HG03354 (cell line): ENCODE measurements at regions not wholly inside any gene's neighbourhood (a gene's known extent, or its start where the extent isn't known, plus 50 kb on each side); places are given as distances from the start of the nearest gene placed in this dataset.

Source experiments
- ATAC-seq: cut with Tn5 transposase; IDR thresholded peaks from one replicate; pipeline ENCODE4 v1.9.1; 2021; ENCODE audit warnings: mild to moderate bottlenecking; ENCODE audit not compliant: unreplicated experiment, poor library complexity, severe bottlenecking

DNA sequence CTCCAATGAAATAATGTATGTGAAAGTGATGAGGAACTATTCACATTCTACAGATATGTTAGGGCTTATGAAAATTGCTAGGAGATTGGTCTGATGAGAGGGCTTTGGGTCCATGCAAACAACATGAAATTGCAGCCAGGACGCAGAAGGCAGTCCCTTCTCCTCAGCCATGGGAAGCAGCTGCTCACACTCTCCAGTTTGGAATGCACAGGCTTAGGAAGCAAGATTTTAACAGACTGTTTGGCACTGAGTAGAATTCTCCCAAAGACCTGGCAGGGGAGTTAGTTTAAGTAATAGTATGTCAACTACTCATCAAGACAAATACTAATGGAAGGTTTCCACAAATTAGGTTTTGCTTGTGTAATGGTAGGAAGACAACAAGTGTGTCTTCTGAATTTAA lies 500.7 kb upstream of the ARRDC4 start:
- no peak for ATAC-seq

DNA sequence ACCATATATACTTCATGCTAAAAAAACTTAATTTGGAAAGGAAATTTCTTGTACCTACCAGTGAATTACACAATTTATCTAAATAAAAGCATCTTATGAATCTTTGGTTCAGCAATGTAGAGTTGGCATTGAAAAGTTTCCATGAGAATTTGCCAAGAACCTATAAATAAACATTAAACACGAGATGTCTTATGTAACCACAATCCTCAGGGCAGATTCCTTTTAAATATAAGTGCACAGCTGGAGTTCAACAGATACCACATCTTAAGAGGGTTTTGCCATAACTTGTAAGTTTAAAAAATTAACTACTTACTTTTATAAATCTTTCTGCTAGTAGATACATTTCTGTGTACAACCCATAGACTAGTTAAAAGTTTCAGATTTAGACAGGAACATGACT lies 499.3 kb upstream of the ARRDC4 start:
- no peak for ATAC-seq

GRCh38 chr15:97463696-97464095 lies 496.8 kb upstream of the ARRDC4 start:
- ATAC-seq = no peak

GRCh38 chr15:97470417-97470816 lies 490.1 kb upstream of the ARRDC4 start:
- ATAC-seq = no peak

- ATAC-seq = no peak
Measured at GRCh38 chr15:97473627-97474026, 486.9 kb upstream of the ARRDC4 start.

- no peak for ATAC-seq
Measured at GRCh38 chr15:97479957-97480356, 480.5 kb upstream of the ARRDC4 start.

DNA sequence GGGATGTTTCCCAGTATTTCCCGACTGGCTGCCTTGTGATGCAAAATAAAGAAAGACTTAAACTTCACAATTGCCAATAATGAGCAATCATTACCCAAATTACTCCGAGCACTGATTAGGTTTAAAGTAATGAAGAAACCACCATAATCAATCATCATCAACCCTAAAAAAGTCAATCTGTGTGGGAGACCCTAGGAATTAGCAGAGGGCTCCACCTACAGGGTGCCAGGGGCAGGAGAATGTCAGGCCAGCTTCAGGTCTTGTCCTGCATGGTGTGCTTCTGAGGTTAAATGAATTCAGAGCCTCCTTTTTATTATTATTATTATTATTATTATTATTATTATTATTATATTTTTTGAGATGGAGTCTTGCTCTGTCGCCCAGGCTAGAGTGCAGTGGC lies 478.0 kb upstream of the ARRDC4 start:
- no peak for ATAC-seq

DNA sequence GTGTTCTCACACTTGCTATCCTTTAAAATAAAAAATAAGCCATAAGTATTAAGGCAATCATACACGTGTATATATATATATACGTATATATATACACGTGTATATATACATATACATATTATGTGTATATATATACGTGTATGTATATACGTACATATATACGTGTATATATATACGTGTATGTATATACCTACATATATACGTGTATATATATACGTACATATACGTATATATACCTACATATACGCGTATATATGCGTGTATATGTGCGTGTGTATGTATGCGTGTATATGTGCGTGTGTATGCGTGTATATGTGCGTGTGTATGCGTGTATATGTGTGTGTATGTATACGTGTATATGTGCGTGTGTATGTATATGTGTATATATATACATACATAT lies 477.3 kb upstream of the ARRDC4 start:
- no peak for ATAC-seq

DNA sequence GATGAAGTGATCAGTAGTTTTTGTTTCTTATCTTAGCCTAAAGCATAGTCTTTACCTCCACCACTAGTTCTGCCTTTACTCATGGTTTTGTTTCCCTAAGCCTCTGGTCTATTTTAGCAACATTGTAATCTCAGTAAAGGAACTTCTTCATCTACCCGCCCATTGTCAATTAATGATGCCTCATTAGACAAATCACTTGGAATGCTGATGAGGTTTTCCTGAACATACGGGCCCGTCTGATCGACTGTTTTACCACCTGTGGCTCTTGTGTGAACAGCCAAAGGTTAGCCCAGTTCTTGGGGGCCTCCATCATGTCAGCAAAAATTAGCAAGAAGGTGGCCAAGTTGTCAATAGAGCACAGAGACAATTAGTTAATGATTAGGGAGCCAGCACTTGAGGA lies 470.1 kb upstream of the ARRDC4 start:
- no peak for ATAC-seq

DNA sequence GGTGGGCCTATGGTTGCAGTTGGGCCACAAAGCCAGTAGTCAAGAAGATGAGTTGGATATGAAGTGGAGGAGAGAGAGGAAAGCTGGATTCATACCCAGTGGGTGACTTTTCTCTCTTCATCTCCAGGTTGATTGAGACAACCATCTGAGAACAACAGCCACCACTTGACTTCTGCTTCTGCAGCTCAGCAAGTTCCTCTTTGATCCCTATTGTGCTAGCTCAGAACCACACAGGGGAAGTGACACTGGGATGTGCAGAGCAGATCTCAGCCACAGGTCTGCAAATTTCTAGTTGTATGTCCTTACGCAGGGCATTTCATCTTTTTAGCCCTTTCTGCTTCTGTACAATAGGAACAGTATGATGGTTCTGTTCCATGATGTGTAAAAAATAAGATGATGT lies 459.2 kb upstream of the ARRDC4 start:
- no peak for ATAC-seq

- no peak for ATAC-seq
Measured at GRCh38 chr15:97502038-97502437, 458.5 kb upstream of the ARRDC4 start.

- ATAC-seq = no peak
Measured at GRCh38 chr15:97504031-97504792, 456.3 kb upstream of the ARRDC4 start.

DNA sequence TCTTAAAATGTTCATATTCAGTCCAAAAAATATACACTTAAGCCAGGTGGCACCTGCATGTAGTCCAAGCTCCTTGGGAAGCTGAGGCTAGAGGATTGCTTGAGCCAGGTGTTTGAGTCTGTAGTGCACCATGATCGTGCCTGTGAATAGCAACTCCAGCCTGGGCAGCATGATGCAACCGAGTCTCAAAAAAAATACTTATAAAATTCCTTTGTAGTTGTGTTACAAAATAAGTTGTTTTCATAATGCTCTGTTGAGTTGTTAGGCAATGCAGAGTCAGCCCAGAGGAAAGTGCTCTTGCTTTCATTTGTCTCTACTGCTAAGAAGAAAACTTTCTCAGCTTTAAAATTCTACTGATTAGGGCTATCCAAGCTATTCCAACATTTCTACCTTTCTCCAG lies 442.8 kb upstream of the ARRDC4 start:
- ATAC-seq = no peak

GRCh38 chr15:97520689-97521088 lies 439.8 kb upstream of the ARRDC4 start:
- no peak for ATAC-seq

DNA sequence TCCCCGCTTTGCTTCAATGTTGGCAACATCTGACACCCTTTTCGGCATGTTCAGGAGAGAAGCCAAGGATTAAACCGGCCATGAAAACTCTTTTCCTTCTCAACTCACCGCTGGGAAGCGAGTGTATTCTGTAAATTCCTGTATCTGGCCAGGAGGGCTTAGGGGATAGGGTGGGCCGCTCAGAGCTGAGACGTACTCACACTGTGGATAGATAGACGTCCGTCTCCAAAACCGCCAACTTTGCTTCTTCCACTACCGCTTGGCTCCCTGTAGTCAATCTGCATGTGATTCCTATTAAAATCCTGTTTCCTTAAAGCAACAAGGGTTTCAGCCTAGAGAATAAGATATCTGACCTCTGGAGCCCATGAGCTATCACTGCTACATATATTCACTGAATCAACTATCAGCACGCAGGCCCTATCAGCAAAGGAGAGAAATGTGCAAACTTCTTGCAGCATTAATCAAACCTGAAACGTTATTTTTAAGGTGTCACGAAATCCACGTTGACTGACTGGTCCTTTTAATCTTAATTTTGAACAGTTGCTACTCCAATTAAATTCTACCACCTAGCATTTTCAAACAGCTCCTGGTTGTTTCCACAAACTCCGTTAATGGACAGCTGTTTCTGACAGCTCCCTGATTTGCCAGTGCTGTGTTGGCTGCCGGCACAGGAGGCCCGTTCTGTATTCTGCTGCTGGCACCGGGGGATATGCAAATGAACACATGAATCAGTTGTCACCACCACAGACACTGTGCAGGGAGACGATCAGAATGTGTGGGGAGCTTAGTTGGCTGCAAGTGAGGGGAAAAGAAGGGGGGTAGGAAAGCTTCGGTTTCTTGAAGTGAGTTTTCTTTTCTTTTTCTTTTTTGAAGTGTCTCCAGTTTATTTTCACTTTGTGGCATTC lies 438.9 kb upstream of the ARRDC4 start:
- ATAC-seq = no peak

GRCh38 chr15:97522347-97522746 lies 438.2 kb upstream of the ARRDC4 start:
- ATAC-seq = no peak

DNA sequence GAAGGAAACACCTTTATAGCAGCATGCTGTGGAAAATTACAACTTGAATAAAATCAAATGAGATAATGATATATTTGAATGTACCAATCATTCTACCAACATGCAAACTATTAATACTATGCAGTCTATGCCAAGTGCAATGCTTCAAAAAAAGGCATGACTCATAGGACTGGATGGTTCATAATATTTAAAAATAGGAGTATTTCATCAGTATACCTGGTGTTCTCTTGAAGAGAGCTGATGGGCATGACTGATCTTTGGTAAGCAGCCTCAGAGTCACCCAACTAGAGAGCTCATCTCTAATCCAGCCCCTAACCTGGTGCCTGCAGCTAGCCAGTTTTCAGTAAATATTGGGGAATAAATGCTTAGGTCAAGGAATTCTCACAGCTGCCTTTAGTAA lies 434.7 kb upstream of the ARRDC4 start:
- no peak for ATAC-seq

DNA sequence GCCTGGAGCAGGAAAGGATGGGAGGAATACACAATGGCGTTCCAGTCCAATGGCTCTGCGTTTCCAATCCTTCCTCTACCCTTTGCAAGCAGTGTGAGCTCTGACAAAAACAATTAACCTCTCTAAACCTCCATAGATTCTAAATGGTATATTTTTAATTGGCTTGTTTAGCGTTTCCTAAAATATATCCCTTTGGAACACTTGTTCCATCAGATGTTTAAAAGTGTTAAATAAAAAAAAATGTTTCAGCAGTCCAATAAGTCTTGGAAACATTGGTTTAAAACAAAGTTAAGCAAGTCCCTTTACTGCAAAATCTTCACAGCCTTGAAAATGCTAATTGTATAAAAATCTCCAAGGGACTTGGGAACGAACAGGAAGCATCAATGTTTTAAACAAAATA lies 432.3 kb upstream of the ARRDC4 start:
- no peak for ATAC-seq

DNA sequence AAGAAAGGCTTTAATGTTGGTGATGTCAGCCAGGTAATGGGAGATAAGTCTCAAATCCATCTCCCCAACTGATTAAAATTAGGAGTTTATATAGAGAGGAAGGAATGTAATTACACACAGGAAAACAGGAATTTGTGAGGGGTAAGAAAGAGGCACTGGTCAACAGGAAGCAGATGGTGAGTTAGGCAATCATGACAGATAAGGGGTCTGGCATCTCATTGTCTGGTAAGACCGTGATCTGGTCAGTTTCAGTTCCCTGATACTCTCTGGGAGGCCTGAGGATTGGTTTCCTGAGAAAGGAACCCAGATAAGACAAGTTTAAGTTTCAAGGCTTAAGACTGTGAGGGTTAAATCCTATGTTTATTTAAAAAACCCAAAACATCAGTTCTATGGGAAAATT lies 414.7 kb upstream of the ARRDC4 start:
- ATAC-seq = no peak

- ATAC-seq = no peak
Measured at GRCh38 chr15:97547381-97547780, 413.1 kb upstream of the ARRDC4 start.

- no peak for ATAC-seq
Measured at GRCh38 chr15:97561529-97561928, 399.0 kb upstream of the ARRDC4 start.
